ENCODE measurements at regions not wholly inside any gene's neighbourhood (a gene's known extent, or its start where the extent isn't known, plus 50 kb on each side); places are given as distances from the start of the nearest gene placed in this dataset.

GRCh38 chr9:89748021-89748670, 143.3 kb downstream of the GADD45G start:
- H2AFZ ChIP-seq (ENCODE audit: control insufficient read depth, low read depth, low read length), result no peak overlapping the region
- no peaks in the 10 kb centered on the region for H3K36me3 ChIP-seq (ENCODE audit: control insufficient read depth in 2 of 2, insufficient read depth in 2 of 2, low read length in 1 of 2)
- no peaks in the 10 kb centered on the region; the same call in 2 of the 3 replicates for H3K9me3 ChIP-seq (replicated peaks; ENCODE audit: control insufficient read depth, insufficient read depth, low read length)
- intact Hi-C loops (cut with micrococcal nuclease; ENCODE audit: unreplicated experiment) (no loop called here), in situ Hi-C loops (cut with MboI) (no loop called here)
- POLR2A ChIA-PET, result no interaction called here
- H3K4me3 ChIP-seq, result no peak overlapping the region
- H3K27me3 ChIP-seq (replicated peaks in 1 of 2; ENCODE audit: control insufficient read depth in 2 of 2, insufficient read depth in 2 of 2, low read length in 1 of 2), result no peaks in the 10 kb centered on the region
- TF ChIP-seq CBX3 (IDR thresholded peaks at IDR 0.05; ENCODE audit: borderline replicate concordance, low read depth) (no peak), RUNX3 (IDR thresholded peaks at IDR 0.05; ENCODE audit: low read length) (0 out of 2 replicates have a peak, but pooled peaks have one; percentile 7), MEF2B (IDR thresholded peaks at IDR 0.05; ENCODE audit: partially characterized antibody, poor library complexity, severe bottlenecking) (peak; percentile 5), NFXL1 (IDR thresholded peaks at IDR 0.05; ENCODE audit: borderline replicate concordance) (no peak), BHLHE40 (IDR thresholded peaks at IDR 0.05; ENCODE audit: borderline replicate concordance in 1 of 2, low read depth in 2 of 2, low read length in 1 of 2) (peak in 1 of 2 experiments; percentile 33; a peak in 1 of 4 replicates), JUNB (IDR thresholded peaks at IDR 0.05) (no peak), NR2F1 (conservative IDR thresholded peaks at IDR 0.05) (peak; percentile 59; the same call in 1 of the 2 replicates)
- no peak for ATAC-seq
- RAD21 ChIA-PET (ENCODE audit: unreplicated experiment), result interaction anchor here (0.9 kb wide), 1 partner anchor 68 kb away, joined by 3 read pairs; no protein-coding TSS in a partner anchor
- no peak for FAIRE-seq
- H3K9ac ChIP-seq (ENCODE audit: control insufficient read depth, insufficient read depth, low read length), result no peak overlapping the region
- CTCF ChIA-PET, result interaction anchor here (1.0 kb wide), 1 partner anchor 145 kb away, joined by 3 read pairs; no protein-coding TSS in a partner anchor
- H3K4me2 ChIP-seq (ENCODE audit: control insufficient read depth, insufficient read depth), result no peak overlapping the region
- H4K20me1 ChIP-seq (ENCODE audit: control insufficient read depth, insufficient read depth), result no peaks in the 10 kb centered on the region
- WGBS (ENCODE audit: insufficient coverage, insufficient replicate concordance, low lambda C conversion rate, missing lambda C conversion rate), result 46% methylated on average over 6 of the region's 6 CpGs
- DNase-seq (ENCODE audit: low read depth, low spot score), result no peak
- no peak overlapping the region for H3K27ac ChIP-seq (ENCODE audit: control insufficient read depth, insufficient read depth)
- H3K79me2 ChIP-seq (ENCODE audit: control insufficient read depth, insufficient read depth, low read length), result no peaks in the 10 kb centered on the region
- H3K4me1 ChIP-seq (ENCODE audit: control insufficient read depth, insufficient read depth, low read length), result peaks cover 23% of the 10 kb centered on the region
- SMC1A ChIA-PET (ENCODE audit: uncharacterized antibody, unreplicated experiment), result interaction anchor here (0.6 kb wide), 1 partner anchor 15 kb away, joined by 3 read pairs; no protein-coding TSS in a partner anchor
- BruUV-seq (replicated peaks), result no TSS peak
